Adrenal gland (tissue), 5 donors: ENCODE measurements at regions not wholly inside any gene's neighbourhood (a gene's known extent, or its start where the extent isn't known, plus 50 kb on each side); places are given as distances from the start of the nearest gene placed in this dataset.

Source experiments
- POLR2A ChIP-seq, 2 donors: fragments of 450-650 bp; IDR thresholded peaks; one replicate each; pipeline ENCODE4 v1.6.1; 2017; ENCODE audit warnings: antibody characterized with exemption in 2 of 2, mild to moderate bottlenecking in 2 of 2, moderate library complexity in 1 of 2
- TF ChIP-seq, protein P1 (sequence below), 6 experiments: fragments of 450-650 bp in 4 of 6; fragments of 200-600 bp in 2 of 6; sonication (generic) in 1 of 6; IDR thresholded peaks; 1 replicate in 5 of 6; 2 replicates in 1 of 6; pipeline versions ENCODE4 v1.5.1 to v1.8.0; 2016 to 2021; ENCODE audit warnings: antibody characterized with exemption in 6 of 6, mild to moderate bottlenecking in 2 of 6, moderate library complexity in 1 of 6
- donor health status: DM: no; HTN: no; CAD: no.

DNA sequence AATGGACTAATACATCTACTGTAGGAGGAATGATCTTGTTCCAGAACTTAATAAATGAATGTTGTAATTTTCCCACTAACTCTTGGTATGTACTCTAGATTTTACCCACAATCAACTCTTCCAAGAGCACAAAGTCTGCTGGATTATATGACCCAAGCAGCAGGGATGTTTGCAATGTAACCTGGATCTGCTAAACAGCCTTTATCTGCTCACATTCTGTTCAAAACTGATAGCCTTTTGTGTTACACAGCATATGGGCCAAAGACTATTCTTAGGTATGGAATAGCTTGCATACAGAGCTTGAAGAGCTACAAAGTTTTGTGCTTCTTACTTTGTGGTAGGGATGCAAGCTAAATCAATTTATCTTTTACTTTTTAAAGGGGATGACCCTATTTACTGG is 213.7 kb upstream of the DCN start:
- TF ChIP-seq POLR2A (IDR thresholded peaks at IDR 0.05): no peak
- TF ChIP-seq, protein P1, sequence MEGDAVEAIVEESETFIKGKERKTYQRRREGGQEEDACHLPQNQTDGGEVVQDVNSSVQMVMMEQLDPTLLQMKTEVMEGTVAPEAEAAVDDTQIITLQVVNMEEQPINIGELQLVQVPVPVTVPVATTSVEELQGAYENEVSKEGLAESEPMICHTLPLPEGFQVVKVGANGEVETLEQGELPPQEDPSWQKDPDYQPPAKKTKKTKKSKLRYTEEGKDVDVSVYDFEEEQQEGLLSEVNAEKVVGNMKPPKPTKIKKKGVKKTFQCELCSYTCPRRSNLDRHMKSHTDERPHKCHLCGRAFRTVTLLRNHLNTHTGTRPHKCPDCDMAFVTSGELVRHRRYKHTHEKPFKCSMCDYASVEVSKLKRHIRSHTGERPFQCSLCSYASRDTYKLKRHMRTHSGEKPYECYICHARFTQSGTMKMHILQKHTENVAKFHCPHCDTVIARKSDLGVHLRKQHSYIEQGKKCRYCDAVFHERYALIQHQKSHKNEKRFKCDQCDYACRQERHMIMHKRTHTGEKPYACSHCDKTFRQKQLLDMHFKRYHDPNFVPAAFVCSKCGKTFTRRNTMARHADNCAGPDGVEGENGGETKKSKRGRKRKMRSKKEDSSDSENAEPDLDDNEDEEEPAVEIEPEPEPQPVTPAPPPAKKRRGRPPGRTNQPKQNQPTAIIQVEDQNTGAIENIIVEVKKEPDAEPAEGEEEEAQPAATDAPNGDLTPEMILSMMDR (IDR thresholded peaks at IDR 0.05): no peak
